ENCODE measurements at regions not wholly inside any gene's neighbourhood (a gene's known extent, or its start where the extent isn't known, plus 50 kb on each side); places are given as distances from the start of the nearest gene placed in this dataset.
A peak's percentile ranks its signal among the peaks of the same experiment; 100 is the strongest.

DNA sequence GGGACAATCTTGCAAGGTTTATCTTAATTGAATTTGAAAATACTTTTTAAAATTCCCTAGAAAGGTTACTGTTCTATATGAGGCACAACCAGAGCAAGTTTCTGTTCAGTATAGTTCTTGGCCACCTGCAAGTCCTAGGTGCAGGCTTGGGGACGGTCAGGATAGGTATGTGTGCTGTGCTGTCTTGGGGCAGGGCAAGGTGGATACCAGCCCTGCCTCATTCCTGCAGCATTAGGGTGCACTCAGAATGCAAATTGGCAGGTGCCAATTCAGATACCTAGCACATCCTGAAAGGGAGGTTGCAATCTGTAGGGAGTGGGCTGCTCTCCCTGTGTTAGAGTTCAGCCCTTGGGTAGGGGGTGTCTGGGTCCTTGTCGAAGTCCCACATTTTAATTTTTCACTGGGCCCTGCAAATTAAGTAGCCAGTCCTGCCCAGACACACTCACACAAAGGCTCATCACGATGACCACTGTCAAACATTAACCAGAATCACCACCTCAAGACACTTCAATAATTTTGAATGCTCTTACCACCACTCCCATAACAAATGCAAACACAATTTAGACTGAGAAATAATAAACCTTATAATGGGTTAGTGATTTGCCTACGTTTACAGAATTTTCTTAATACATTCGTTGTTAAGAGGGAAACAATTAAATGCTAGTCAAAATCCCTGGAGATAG is 838.0 kb upstream of the NR2F2 start:
- ATAC-seq (no peak; the same call in 1 of the 3 replicates), DNase-seq (ENCODE audit: low spot score) (no peak)
- Histone ChIP-seq H3K27me3 (ENCODE audit: insufficient read depth) (no peaks in the 10 kb centered on the region), H2AFZ (no peak overlapping the region), H3K36me3 (ENCODE audit: insufficient read depth) (no peaks in the 10 kb centered on the region), H3K4me3 (no peak overlapping the region), H3K27ac (ENCODE audit: low read depth) (no peak overlapping the region), H3K4me1 (ENCODE audit: insufficient read depth) (no peaks in the 10 kb centered on the region), H3K79me2 (replicated peaks; ENCODE audit: insufficient read depth) (no peaks in the 10 kb centered on the region), H3K4me2 (no peak overlapping the region), H4K20me1 (replicated peaks; ENCODE audit: insufficient read depth) (no peaks in the 10 kb centered on the region), H3K9me2 (ENCODE audit: insufficient read depth) (no peaks in the 10 kb centered on the region), H3F3A (replicated peaks; ENCODE audit: low read depth) (no peaks in the 10 kb centered on the region)
- no peaks in the 10 kb centered on the region for H3K9me3 Mint-ChIP-seq
- H3K27ac Mint-ChIP-seq: no peak overlapping the region
- H3K4me3 Mint-ChIP-seq: no peak overlapping the region
- H3K36me3 Mint-ChIP-seq (ENCODE audit: low read depth): no peaks in the 10 kb centered on the region
- H3K4me1 Mint-ChIP-seq: peaks cover 9% of the 10 kb centered on the region; the same call in 1 of the 3 replicates
- no peak for TF ChIP-seq JUNB (IDR thresholded peaks at IDR 0.05; ENCODE audit: unreplicated experiment)
- TF ChIP-seq, protein P1, sequence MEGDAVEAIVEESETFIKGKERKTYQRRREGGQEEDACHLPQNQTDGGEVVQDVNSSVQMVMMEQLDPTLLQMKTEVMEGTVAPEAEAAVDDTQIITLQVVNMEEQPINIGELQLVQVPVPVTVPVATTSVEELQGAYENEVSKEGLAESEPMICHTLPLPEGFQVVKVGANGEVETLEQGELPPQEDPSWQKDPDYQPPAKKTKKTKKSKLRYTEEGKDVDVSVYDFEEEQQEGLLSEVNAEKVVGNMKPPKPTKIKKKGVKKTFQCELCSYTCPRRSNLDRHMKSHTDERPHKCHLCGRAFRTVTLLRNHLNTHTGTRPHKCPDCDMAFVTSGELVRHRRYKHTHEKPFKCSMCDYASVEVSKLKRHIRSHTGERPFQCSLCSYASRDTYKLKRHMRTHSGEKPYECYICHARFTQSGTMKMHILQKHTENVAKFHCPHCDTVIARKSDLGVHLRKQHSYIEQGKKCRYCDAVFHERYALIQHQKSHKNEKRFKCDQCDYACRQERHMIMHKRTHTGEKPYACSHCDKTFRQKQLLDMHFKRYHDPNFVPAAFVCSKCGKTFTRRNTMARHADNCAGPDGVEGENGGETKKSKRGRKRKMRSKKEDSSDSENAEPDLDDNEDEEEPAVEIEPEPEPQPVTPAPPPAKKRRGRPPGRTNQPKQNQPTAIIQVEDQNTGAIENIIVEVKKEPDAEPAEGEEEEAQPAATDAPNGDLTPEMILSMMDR (conservative IDR thresholded peaks at IDR 0.05; ENCODE audit: low read depth in 2 of 2): no peak
- H3K27me3 Mint-ChIP-seq (ENCODE audit: insufficient read depth, low read depth, poor library complexity): peaks cover 3% of the 10 kb centered on the region

DNA sequence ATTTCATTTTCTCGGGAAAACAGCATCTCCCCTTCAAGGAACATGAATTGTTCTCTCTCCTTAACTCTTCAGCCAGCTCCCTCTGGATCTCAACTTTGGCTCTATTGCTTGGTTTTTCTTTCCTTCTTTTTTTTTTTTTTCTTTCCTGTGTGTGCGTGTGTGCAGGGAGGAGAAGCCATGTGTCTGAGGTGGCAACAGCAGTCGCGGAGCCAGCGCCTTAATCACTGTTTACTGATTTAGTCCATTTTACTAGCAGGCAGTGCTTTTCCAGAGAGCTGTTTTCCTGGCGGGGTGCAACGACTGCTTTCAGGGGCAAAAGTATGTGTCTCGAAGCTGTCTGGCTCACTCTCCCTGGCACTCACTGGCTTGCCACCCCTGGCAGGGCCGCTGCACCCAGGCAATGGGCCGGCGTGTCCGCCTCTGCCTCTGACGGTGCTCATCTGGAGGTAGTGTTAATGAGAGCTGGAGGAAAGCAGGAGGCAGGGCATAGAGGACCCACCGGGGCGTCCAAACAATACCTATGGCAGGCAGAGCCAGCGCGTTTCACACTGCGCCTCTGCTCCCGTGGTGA is 835.4 kb upstream of the NR2F2 start:
- ATAC-seq (peak; percentile 55), DNase-seq (ENCODE audit: low spot score) (no peak)
- no peaks in the 10 kb centered on the region for H3K9me3 Mint-ChIP-seq
- H3K27me3 Mint-ChIP-seq (ENCODE audit: insufficient read depth, low read depth, poor library complexity): peaks cover 3% of the 10 kb centered on the region
- Histone ChIP-seq H3K27ac (ENCODE audit: low read depth) (no peak overlapping the region), H2AFZ (peak overlapping the region; percentile 78), H3K4me1 (ENCODE audit: insufficient read depth) (no peaks in the 10 kb centered on the region), H3K79me2 (replicated peaks; ENCODE audit: insufficient read depth) (no peaks in the 10 kb centered on the region), H3K4me3 (no peak overlapping the region), H3K27me3 (ENCODE audit: insufficient read depth) (no peaks in the 10 kb centered on the region), H3F3A (replicated peaks; ENCODE audit: low read depth) (no peaks in the 10 kb centered on the region), H4K20me1 (replicated peaks; ENCODE audit: insufficient read depth) (no peaks in the 10 kb centered on the region), H3K9me2 (ENCODE audit: insufficient read depth) (no peaks in the 10 kb centered on the region), H3K36me3 (ENCODE audit: insufficient read depth) (no peaks in the 10 kb centered on the region), H3K4me2 (no peak overlapping the region)
- TF ChIP-seq NANOG (IDR thresholded peaks at IDR 0.05; ENCODE audit: borderline replicate concordance): no peak
- TF ChIP-seq, protein P2, sequence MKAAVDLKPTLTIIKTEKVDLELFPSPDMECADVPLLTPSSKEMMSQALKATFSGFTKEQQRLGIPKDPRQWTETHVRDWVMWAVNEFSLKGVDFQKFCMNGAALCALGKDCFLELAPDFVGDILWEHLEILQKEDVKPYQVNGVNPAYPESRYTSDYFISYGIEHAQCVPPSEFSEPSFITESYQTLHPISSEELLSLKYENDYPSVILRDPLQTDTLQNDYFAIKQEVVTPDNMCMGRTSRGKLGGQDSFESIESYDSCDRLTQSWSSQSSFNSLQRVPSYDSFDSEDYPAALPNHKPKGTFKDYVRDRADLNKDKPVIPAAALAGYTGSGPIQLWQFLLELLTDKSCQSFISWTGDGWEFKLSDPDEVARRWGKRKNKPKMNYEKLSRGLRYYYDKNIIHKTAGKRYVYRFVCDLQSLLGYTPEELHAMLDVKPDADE (IDR thresholded peaks at IDR 0.05): no peak
- TF ChIP-seq, protein P3, sequence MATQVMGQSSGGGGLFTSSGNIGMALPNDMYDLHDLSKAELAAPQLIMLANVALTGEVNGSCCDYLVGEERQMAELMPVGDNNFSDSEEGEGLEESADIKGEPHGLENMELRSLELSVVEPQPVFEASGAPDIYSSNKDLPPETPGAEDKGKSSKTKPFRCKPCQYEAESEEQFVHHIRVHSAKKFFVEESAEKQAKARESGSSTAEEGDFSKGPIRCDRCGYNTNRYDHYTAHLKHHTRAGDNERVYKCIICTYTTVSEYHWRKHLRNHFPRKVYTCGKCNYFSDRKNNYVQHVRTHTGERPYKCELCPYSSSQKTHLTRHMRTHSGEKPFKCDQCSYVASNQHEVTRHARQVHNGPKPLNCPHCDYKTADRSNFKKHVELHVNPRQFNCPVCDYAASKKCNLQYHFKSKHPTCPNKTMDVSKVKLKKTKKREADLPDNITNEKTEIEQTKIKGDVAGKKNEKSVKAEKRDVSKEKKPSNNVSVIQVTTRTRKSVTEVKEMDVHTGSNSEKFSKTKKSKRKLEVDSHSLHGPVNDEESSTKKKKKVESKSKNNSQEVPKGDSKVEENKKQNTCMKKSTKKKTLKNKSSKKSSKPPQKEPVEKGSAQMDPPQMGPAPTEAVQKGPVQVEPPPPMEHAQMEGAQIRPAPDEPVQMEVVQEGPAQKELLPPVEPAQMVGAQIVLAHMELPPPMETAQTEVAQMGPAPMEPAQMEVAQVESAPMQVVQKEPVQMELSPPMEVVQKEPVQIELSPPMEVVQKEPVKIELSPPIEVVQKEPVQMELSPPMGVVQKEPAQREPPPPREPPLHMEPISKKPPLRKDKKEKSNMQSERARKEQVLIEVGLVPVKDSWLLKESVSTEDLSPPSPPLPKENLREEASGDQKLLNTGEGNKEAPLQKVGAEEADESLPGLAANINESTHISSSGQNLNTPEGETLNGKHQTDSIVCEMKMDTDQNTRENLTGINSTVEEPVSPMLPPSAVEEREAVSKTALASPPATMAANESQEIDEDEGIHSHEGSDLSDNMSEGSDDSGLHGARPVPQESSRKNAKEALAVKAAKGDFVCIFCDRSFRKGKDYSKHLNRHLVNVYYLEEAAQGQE (IDR thresholded peaks at IDR 0.05; ENCODE audit: unreplicated experiment): no peak
- no peak overlapping the region for H3K27ac Mint-ChIP-seq
- H3K36me3 Mint-ChIP-seq (ENCODE audit: low read depth): no peaks in the 10 kb centered on the region
- peaks cover 9% of the 10 kb centered on the region; the same call in 1 of the 3 replicates for H3K4me1 Mint-ChIP-seq
- H3K4me3 Mint-ChIP-seq: no peak overlapping the region
